ENCODE measurements at regions not wholly inside any gene's neighbourhood (a gene's known extent, or its start where the extent isn't known, plus 50 kb on each side); places are given as distances from the start of the nearest gene placed in this dataset.

DNA sequence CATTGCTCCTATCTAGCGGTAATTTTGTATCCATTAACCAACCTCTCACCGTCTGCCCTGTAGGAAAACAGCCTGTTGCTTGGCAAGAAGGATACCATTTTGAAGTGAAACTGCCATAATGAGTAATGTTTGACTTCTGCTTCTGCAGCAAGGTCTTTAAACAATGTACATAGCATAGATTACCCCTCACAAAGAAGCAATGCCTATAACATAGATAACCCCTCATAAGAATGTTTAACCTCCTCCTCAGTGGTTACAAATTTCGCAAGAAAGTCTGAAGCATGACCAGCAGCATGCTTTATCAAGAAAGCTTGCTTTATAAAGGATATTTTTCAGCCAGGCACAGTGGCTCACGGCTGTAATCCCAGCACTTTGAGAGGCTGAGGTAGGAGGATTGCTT, 61.2 kb upstream of the MFGE8 start:
- TF ChIP-seq POLR2A (IDR thresholded peaks at IDR 0.05) = no peak
- TF ChIP-seq, protein P1, sequence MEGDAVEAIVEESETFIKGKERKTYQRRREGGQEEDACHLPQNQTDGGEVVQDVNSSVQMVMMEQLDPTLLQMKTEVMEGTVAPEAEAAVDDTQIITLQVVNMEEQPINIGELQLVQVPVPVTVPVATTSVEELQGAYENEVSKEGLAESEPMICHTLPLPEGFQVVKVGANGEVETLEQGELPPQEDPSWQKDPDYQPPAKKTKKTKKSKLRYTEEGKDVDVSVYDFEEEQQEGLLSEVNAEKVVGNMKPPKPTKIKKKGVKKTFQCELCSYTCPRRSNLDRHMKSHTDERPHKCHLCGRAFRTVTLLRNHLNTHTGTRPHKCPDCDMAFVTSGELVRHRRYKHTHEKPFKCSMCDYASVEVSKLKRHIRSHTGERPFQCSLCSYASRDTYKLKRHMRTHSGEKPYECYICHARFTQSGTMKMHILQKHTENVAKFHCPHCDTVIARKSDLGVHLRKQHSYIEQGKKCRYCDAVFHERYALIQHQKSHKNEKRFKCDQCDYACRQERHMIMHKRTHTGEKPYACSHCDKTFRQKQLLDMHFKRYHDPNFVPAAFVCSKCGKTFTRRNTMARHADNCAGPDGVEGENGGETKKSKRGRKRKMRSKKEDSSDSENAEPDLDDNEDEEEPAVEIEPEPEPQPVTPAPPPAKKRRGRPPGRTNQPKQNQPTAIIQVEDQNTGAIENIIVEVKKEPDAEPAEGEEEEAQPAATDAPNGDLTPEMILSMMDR (IDR thresholded peaks at IDR 0.05) = no peak

All from Peyer's patch (tissue), 4 donors.